ENCODE measurements at regions not wholly inside any gene's neighbourhood (a gene's known extent, or its start where the extent isn't known, plus 50 kb on each side); places are given as distances from the start of the nearest gene placed in this dataset.

DNA sequence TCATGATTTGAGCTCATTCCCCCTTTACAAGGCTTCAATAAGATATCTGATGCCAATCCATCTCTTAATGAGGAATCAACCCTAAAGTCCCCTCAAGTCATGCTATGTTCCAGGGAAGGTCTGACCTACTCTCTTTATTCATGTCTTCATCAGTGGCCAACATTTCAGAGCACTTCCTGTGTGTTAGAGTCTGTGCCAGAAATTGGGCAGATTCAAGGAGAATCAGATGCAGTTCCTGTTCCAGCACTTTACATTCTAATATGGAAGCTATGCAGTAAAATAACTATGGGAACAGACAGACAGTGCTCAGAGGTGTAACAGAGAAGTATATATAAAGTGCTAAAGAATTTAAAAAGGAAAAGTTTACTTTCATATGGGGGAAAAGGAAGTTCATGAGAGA is 193.4 kb upstream of the NR4A3 start:
- Histone ChIP-seq H3F3A (ENCODE audit: insufficient read depth) (no peaks in the 10 kb centered on the region), H3K27me3 (replicated peaks; ENCODE audit: insufficient read depth) (no peaks in the 10 kb centered on the region), H3K27ac (no peak overlapping the region), H4K20me1 (ENCODE audit: insufficient read depth) (no peaks in the 10 kb centered on the region), H3K4me2 (ENCODE audit: unreplicated experiment) (no peak overlapping the region), H3K9me3 (ENCODE audit: low read depth) (no peaks in the 10 kb centered on the region), H2AFZ (no peak overlapping the region), H3K9me2 (ENCODE audit: insufficient read depth) (0 out of 2 replicates have a peak, but pooled peaks cover 7% of the 10 kb centered on the region), H3K4me3 (no peak overlapping the region), H3K4me1 (ENCODE audit: insufficient read depth) (no peaks in the 10 kb centered on the region), H3K79me2 (ENCODE audit: insufficient read depth) (no peaks in the 10 kb centered on the region), H3K36me3 (ENCODE audit: low read depth) (no peaks in the 10 kb centered on the region), H3K9ac (no peak overlapping the region)
- in situ Hi-C loops (cut with MboI), result no loop called here
- no peak for DNase-seq
- TF ChIP-seq EZH2 (IDR thresholded peaks at IDR 0.05; ENCODE audit: insufficient read depth, poor library complexity, severe bottlenecking), result no peak
- no peak for TF ChIP-seq EZH2phosphoT487 (IDR thresholded peaks at IDR 0.05; ENCODE audit: insufficient read depth, low read depth)

DNA sequence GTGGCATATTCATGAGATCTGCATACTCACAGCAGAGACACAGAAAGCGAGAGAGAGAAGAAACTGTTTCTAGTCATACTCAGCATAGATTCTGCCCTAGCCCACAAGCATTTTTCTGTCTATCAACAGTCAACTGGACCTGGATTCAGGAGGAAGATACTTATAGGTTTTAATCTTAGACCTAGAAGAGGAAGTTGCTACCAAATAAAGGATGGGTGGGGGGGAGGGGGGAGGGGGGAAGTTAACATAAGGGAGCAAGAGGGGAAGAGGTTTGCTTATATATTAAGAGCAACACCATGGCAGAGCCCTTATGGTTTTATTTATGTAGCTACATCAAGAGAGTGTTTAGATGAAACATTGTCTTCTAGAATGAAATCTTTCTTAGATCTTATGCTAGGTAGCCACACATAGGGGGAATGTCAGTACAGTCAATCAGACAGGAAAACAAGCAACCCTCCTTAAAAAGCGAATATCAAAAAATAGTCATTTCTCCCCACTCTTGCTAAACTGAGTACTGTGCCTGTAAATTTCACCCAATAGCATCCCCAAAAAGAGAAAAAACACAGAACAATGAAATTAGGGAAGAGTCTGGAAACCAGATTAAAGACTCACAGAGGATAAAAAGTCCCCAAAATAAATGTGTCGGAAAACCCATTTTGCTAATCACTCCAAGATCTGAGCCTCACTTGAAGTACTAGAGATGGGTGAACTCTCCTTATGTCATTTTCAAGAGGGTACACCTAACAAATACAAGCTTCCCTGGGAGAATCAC is 192.7 kb upstream of the NR4A3 start:
- TF ChIP-seq EZH2phosphoT487 (IDR thresholded peaks at IDR 0.05; ENCODE audit: insufficient read depth, low read depth) (no peak), EZH2 (IDR thresholded peaks at IDR 0.05; ENCODE audit: insufficient read depth, poor library complexity, severe bottlenecking) (no peak)
- in situ Hi-C loops (cut with MboI), result no loop called here
- H3K4me1 ChIP-seq (ENCODE audit: insufficient read depth), result no peaks in the 10 kb centered on the region
- no peaks in the 10 kb centered on the region for H4K20me1 ChIP-seq (ENCODE audit: insufficient read depth)
- 92% methylated on average over 3 of the region's 3 CpGs for WGBS, 2 experiments (ENCODE audit: low coverage in 1 of 2, low lambda C conversion rate in 2 of 2, missing lambda C conversion rate in 2 of 2)
- H3K79me2 ChIP-seq (ENCODE audit: insufficient read depth), result no peaks in the 10 kb centered on the region
- no peak overlapping the region for H3K4me2 ChIP-seq (ENCODE audit: unreplicated experiment)
- H3K9ac ChIP-seq, result no peak overlapping the region
- no peak overlapping the region for H3K4me3 ChIP-seq
- no peak overlapping the region for H2AFZ ChIP-seq
- H3F3A ChIP-seq (ENCODE audit: insufficient read depth), result no peaks in the 10 kb centered on the region
- no peaks in the 10 kb centered on the region for H3K36me3 ChIP-seq (ENCODE audit: low read depth)
- no peak for DNase-seq
- 0 out of 2 replicates have a peak, but pooled peaks cover 7% of the 10 kb centered on the region for H3K9me2 ChIP-seq (ENCODE audit: insufficient read depth)
- no peaks in the 10 kb centered on the region for H3K9me3 ChIP-seq (ENCODE audit: low read depth)
- no peak overlapping the region for H3K27ac ChIP-seq
- H3K27me3 ChIP-seq (replicated peaks; ENCODE audit: insufficient read depth), result no peaks in the 10 kb centered on the region

DNA sequence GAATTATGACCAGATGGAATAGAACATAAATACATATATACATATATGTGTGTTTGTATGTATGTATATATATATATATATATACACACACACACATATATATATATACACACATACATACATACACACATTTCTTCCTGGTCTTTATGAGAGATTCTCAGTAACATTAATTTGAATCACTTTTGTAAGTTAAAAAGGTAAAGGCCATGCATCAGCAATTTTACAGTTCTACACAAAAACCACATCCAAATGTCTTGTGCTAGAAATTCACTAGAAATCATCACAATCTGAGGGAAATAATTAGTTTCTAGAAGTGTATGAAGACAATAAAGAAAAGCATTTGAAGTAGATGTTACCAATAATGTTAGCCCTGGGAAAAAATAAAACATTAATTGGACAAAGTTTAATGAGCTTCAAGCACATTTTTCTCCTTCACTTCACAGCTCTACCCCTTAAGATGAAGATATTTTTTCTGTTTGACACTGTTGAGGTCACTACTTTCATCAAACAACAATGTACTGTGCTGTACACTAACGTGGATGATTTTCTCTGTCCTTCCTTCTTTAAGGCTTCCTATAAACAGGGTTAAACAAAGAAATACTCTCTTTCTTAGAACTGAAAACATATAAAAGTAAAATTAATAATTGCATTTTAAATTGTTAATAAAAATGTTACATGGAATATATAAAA is 189.2 kb upstream of the NR4A3 start:
- in situ Hi-C loops (cut with MboI), result no loop called here
- no peak overlapping the region for H3K4me2 ChIP-seq (ENCODE audit: unreplicated experiment)
- H3K9me3 ChIP-seq (ENCODE audit: low read depth), result no peaks in the 10 kb centered on the region
- H3K9ac ChIP-seq, result no peak overlapping the region
- no peaks in the 10 kb centered on the region for H4K20me1 ChIP-seq (ENCODE audit: insufficient read depth)
- H3K4me3 ChIP-seq, result no peak overlapping the region
- H3F3A ChIP-seq (ENCODE audit: insufficient read depth), result no peaks in the 10 kb centered on the region
- peaks cover 7% of the 10 kb centered on the region; the same call in 1 of the 2 replicates for H3K9me2 ChIP-seq (ENCODE audit: insufficient read depth)
- TF ChIP-seq EZH2 (IDR thresholded peaks at IDR 0.05; ENCODE audit: insufficient read depth, poor library complexity, severe bottlenecking), result no peak
- H3K36me3 ChIP-seq (ENCODE audit: low read depth), result no peaks in the 10 kb centered on the region
- H3K27ac ChIP-seq, result no peak overlapping the region
- no peaks in the 10 kb centered on the region for H3K79me2 ChIP-seq (ENCODE audit: insufficient read depth)
- no peak overlapping the region for H2AFZ ChIP-seq
- H3K4me1 ChIP-seq (ENCODE audit: insufficient read depth), result no peaks in the 10 kb centered on the region; the same call in 1 of the 2 replicates
- WGBS, 2 experiments (ENCODE audit: low coverage in 1 of 2, low lambda C conversion rate in 2 of 2, missing lambda C conversion rate in 2 of 2), result 33% methylated on average over 1 of the region's 1 CpG
- DNase-seq, result no peak
- no peaks in the 10 kb centered on the region for H3K27me3 ChIP-seq (replicated peaks; ENCODE audit: insufficient read depth)

DNA sequence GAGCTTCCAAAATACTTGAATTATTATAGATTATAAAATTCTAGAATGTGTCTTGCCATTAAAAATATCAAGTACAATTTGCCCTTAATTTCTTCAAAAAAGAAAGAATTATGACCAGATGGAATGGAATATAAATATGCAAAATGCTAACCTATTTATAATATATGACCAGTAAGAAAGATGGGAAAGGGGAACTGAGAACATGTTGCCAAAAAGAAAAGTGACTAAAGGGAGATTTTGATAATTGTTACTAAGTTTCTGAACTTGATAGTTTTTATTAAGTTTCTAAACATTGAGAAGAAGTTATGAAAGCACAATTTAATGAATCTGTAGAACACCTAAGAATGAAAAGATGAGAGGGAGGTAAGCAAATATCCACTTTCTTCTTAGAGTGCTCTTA is 188.4 kb upstream of the NR4A3 start:
- no peaks in the 10 kb centered on the region for H3K79me2 ChIP-seq (ENCODE audit: insufficient read depth)
- no peak overlapping the region for H3K4me3 ChIP-seq
- peaks cover 4% of the 10 kb centered on the region; the same call in 1 of the 2 replicates for H3K9me2 ChIP-seq (ENCODE audit: insufficient read depth)
- TF ChIP-seq EZH2 (IDR thresholded peaks at IDR 0.05; ENCODE audit: insufficient read depth, poor library complexity, severe bottlenecking), result no peak
- no peak for TF ChIP-seq EZH2phosphoT487 (IDR thresholded peaks at IDR 0.05; ENCODE audit: insufficient read depth, low read depth)
- no peaks in the 10 kb centered on the region for H3K36me3 ChIP-seq (ENCODE audit: low read depth)
- H2AFZ ChIP-seq, result no peak overlapping the region
- H3F3A ChIP-seq (ENCODE audit: insufficient read depth), result no peaks in the 10 kb centered on the region
- H3K27ac ChIP-seq, result no peak overlapping the region
- H3K4me2 ChIP-seq (ENCODE audit: unreplicated experiment), result no peak overlapping the region
- H4K20me1 ChIP-seq (ENCODE audit: insufficient read depth), result no peaks in the 10 kb centered on the region
- in situ Hi-C loops (cut with MboI), result no loop called here
- no peak overlapping the region for H3K9ac ChIP-seq
- H3K27me3 ChIP-seq (replicated peaks; ENCODE audit: insufficient read depth), result no peaks in the 10 kb centered on the region
- H3K4me1 ChIP-seq (ENCODE audit: insufficient read depth), result no peaks in the 10 kb centered on the region; the same call in 1 of the 2 replicates
- H3K9me3 ChIP-seq (ENCODE audit: low read depth), result no peaks in the 10 kb centered on the region
- DNase-seq, result no peak
